Progenitor cell of endocrine pancreas (in vitro differentiated cells): ENCODE measurements at regions not wholly inside any gene's neighbourhood (a gene's known extent, or its start where the extent isn't known, plus 50 kb on each side); places are given as distances from the start of the nearest gene placed in this dataset.

Experiments
- DNase-seq: peaks from one replicate; pipeline ENCODE4 v3.0.0; 2021; ENCODE audit warnings: low spot score; ENCODE audit not compliant: unreplicated experiment
- H3K27ac Mint-ChIP-seq: 2 replicates; pipeline ENCODE4 v1.8.0; 2021; ENCODE audit warnings: mild to moderate bottlenecking, moderate library complexity, mixed read lengths
- H3K27me3 Mint-ChIP-seq: 2 replicates; pipeline ENCODE4 v1.8.0; 2021; ENCODE audit warnings: mixed read lengths
- H3K36me3 Mint-ChIP-seq: 2 replicates; pipeline ENCODE4 v1.8.0; 2022; ENCODE audit warnings: mixed read lengths; ENCODE audit not compliant: insufficient read depth
- H3K4me1 Mint-ChIP-seq: 2 replicates; pipeline ENCODE4 v1.8.0; 2021; ENCODE audit warnings: low read depth, mixed read lengths
- H3K4me3 Mint-ChIP-seq: 2 replicates; pipeline ENCODE4 v1.8.0; 2021; ENCODE audit warnings: low read depth, mild to moderate bottlenecking, moderate library complexity, mixed read lengths
- H3K9me3 Mint-ChIP-seq: 2 replicates; pipeline ENCODE4 v1.8.0; 2021; ENCODE audit warnings: low read depth, mixed read lengths
- CTCF ChIP-seq: fragments of 200-600 bp; sonication (generic); IDR thresholded peaks from one replicate; pipeline ENCODE4 v1.5.0; 2021; ENCODE audit warnings: antibody characterized with exemption, mild to moderate bottlenecking; ENCODE audit not compliant: unreplicated experiment

GRCh38 chr17:77449908-77450741 lies 309.4 kb downstream of the SEC14L1 start:
- no peak for TF ChIP-seq CTCF
- Mint-ChIP-seq H3K36me3 (peaks cover 2% of the 10 kb centered on the region), H3K27ac (peak overlapping the region; percentile 100), H3K27me3 (no peaks in the 10 kb centered on the region), H3K9me3 (no peaks in the 10 kb centered on the region), H3K4me1 (peaks cover 58% of the 10 kb centered on the region), H3K4me3 (peak overlapping the region; percentile 84)
- DNase-seq = no peak

- H3K27me3 Mint-ChIP-seq = no peaks in the 10 kb centered on the region
- no peaks in the 10 kb centered on the region for H3K9me3 Mint-ChIP-seq
- peak overlapping the region; percentile 100 for H3K27ac Mint-ChIP-seq
- H3K4me1 Mint-ChIP-seq = peaks cover 62% of the 10 kb centered on the region
- no peak for DNase-seq
- peak overlapping the region; percentile 84 for H3K4me3 Mint-ChIP-seq
- peaks cover 2% of the 10 kb centered on the region for H3K36me3 Mint-ChIP-seq
- TF ChIP-seq CTCF = no peak
Observed at GRCh38 chr17:77450742-77451244, 310.0 kb downstream of the SEC14L1 start.

GRCh38 chr17:77451245-77451893 lies 310.6 kb downstream of the SEC14L1 start:
- H3K36me3 Mint-ChIP-seq = peaks cover 2% of the 10 kb centered on the region
- H3K27ac Mint-ChIP-seq = peak overlapping the region; percentile 100
- peaks cover 60% of the 10 kb centered on the region for H3K4me1 Mint-ChIP-seq
- peak; percentile 87 for DNase-seq
- H3K27me3 Mint-ChIP-seq = no peaks in the 10 kb centered on the region
- peak overlapping the region; percentile 84 for H3K4me3 Mint-ChIP-seq
- no peaks in the 10 kb centered on the region for H3K9me3 Mint-ChIP-seq
- no peak for TF ChIP-seq CTCF

- no peak for TF ChIP-seq CTCF
- no peaks in the 10 kb centered on the region for H3K9me3 Mint-ChIP-seq
- peak overlapping the region; percentile 100 for H3K27ac Mint-ChIP-seq
- H3K4me1 Mint-ChIP-seq = peaks cover 60% of the 10 kb centered on the region
- H3K4me3 Mint-ChIP-seq = peak overlapping the region; percentile 84
- H3K27me3 Mint-ChIP-seq = no peaks in the 10 kb centered on the region
- H3K36me3 Mint-ChIP-seq = peaks cover 2% of the 10 kb centered on the region
- DNase-seq = peak; percentile 44
Observed at GRCh38 chr17:77451894-77452852, 311.4 kb downstream of the SEC14L1 start.
